ENCODE measurements at regions not wholly inside any gene's neighbourhood (a gene's known extent, or its start where the extent isn't known, plus 50 kb on each side); places are given as distances from the start of the nearest gene placed in this dataset.

DNA sequence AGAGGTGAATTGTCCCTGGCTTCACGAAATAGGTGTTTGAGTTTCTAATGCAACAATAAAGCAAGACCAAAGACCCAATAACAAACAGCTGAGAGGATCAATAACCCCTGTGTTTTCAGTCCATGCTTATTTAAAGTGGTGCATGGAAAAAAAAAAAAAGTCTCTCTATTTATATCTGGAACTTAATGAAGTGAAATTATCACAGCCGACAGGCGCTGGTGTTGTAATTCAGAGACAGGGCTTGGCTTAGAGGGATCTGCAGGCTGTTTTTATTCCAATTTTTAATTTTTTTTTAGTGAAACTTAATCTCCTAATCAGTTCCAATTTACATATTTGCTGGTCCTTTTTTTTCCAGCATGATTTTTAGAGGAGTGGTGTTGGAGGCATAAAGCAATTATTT lies 858.2 kb upstream of the SOX9 start:
- no peak for DNase-seq

DNA sequence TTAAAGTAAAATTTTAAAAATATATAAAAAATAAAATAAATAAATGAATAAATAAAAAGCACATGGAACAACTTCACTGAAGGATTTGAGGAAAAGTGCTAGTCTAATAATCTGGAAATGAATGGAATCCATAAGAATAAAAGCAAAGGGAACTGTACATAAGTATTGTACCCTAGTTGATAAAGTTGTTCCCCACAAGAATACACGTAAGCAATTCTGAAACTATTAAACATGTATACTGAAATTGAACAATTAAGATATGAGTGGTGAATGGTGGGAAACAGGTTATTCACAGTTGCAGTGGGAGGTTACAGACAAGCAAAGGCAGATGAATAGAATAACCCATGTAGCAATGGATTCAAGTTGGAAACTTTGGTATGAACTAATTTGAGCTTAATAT lies 853.2 kb upstream of the SOX9 start:
- DNase-seq: no peak

GRCh38 chr17:71269201-71269600 lies 851.6 kb upstream of the SOX9 start:
- no peak for DNase-seq

- no peak for DNase-seq
Measured at GRCh38 chr17:71273441-71273840, 847.4 kb upstream of the SOX9 start.

- DNase-seq: no peak
Measured at GRCh38 chr17:71276079-71276478, 844.7 kb upstream of the SOX9 start.

- no peak for DNase-seq
Measured at GRCh38 chr17:71283486-71283885, 837.3 kb upstream of the SOX9 start.

DNA sequence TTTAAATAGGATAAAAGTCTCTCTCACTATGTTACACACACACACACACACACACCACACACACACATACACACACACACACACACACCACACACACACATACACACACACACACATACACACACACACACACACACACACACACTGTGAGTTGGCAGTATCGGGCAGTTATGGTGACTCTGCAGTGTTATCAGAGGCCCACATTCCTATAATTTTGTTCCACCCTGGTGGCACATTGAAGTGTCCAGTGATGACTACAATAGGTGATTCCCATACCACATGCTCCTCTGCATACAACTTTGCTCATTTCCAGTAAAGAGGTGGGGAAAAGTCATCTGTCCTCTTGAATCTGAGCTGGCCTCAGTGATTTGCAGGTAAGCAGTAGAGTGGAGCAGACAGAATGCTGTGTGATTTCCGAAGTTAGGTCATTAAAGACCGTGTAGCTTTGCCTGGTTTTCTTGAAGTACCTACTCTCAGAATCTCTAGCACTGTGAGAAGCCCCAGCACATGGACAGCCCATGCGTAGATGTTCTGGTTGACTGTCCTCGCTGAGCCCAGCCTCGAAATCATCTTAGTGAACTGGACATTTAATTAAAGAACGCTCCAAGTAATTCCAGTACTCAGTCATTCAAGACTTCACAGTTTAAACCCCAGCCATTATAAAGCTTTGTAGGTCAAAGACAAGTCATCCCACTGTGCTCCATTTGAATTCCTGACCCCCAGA lies 836.6 kb upstream of the SOX9 start:
- DNase-seq: no peak

DNA sequence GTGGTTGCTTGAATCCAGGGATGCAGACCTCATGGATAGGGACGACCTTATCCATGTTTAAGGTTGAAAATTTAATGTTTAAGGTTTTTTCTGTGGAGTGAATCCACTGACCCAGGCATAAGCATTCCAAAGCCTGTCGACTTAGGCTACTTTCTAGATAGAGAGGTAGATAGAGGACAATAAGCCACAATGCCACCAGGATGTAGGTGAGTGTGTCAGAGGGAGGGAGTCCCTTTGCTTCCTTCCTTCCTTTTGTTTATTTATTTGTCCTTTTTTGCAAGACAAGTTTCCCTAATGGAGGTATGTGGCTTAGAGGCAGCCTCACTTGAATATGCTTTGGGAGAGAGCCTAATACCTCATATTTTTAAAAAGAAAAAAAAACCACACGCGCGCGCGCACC lies 834.2 kb upstream of the SOX9 start:
- DNase-seq: no peak

DNA sequence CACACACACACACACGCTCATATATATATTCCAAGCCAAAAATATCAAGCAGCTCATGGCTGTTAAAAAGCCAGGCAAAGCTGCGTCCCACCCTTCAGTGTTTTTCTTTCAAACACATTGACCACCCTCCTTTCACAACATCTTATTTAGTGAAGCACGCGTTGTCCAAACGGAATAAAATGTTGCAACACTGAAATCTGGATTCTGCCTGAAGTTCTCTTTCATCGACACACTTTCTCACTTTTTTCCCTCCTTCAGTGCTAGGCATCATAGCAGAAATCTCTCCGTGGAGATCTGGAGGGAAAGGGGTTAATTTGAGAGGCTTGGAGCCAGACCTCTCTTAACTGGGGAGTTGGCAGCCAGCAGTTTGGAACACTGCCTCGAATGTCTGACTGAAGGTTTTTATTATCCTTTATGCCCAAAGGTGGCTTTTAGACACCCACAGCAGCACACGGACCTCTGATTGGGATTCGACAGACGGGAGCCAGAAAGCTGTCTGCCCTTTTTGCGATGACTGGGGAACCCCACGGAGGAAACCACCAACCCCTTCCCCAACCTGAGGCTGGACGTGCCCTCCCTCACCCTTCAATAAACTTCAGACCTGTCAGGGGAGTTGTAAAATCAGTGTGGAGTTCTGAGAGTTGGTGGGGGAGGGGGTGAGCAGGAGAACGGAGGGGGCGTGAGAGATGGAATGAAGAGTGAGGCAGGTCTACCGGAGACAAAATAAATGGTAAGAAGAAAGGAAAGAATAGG lies 833.6 kb upstream of the SOX9 start:
- DNase-seq: no peak

DNA sequence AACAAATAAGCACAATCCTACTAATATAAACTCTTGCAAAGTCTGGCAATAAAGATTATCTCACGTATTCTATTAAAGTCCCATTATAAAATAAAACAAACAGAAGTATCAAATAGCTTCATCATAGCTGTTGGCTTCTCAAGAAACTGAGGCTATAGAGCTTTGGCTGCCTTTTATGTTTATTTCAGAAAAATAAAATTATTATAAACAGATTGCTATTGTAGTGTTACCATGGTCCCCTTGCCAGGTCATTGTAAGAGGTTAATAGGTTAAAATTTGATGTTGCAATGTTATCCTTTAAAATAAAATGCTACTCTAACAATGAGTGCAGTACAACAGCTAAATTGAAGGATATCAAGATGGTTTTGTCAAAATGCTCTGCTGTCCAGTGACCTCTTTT lies 828.8 kb upstream of the SOX9 start:
- peak; percentile 33 to 55 for DNase-seq

DNA sequence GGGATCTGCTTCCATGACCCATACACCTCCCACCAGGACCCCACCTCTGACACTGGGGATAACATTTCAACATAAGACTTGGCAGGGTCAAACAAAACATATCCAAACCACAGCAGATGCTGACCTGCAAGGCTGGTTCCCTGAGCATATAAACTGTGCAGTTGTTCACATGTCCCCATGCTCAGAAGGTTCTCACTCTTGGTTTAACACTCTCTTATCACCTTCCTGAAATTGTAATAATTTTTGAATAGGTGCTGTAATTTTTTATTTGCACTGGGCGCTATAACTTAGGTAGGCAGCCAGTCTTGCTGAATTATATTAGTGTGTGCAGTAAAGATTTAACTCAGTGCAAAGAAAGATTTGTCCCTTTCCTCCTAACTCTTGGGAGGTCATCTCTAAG lies 824.8 kb upstream of the SOX9 start:
- DNase-seq: no peak

DNA sequence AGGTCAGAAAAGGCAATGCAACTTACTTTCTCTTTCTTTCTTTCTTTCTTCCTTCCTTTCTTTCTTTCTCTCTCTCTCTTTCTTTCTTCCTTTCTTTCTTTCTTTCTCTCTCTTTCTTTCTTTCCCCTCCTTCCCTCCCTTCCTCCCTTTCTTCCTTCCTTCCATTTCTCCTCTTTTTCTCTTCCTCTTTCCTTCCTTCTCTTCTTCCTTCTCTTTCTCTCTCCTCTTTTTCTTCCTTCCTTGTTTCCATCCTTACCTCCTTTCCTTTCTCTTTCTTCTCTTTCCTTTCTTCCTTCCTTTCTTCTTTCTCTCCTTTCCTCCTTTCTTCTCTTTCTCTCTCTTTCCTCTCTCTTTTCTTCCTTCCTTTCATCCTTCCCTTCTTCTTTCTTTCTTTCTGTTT lies 819.8 kb upstream of the SOX9 start:
- no peak for DNase-seq

DNA sequence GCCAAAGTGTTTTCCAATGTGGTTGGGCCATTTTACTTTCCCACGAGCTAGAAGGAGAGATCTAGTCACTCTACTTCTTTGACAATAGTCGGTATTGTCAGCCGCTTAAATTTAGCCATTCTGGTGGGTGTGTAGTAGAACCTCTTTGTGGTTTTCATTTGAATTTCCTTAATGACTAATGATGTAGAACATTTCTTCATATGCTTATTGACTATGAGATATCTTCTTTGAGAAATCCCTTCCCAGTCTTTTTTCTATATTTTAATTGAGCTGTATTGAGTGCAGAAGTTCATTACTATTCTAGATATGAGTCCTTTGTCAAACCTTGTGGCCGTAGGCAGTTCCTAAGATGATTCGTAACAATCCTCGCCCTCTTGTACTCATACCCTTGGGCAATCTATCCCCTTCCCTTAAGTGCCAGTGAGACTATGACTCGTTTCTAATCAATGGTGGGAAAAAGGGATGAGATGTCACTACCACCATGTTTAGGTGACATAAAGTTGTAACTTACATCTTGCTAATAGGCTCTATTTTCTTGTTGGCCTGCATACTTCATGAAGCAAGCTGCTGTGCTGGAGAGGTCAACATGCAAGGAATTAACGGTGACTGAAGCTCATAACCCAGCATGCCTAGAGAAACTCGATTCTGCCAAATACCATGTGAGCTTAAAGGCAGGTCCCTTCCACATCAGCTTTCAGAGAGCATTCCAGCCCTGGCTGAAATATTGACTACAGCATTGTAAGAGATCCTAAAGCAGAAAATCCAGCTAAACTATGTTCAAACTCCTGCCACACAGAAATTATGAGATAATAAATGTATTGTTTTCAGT lies 817.9 kb upstream of the SOX9 start:
- no peak for DNase-seq

GRCh38 chr17:71304498-71305158 lies 816.2 kb upstream of the SOX9 start:
- DNase-seq: no peak

- no peak for DNase-seq
Measured at GRCh38 chr17:71313866-71314265, 807.0 kb upstream of the SOX9 start.

GRCh38 chr17:71315568-71315967 lies 805.3 kb upstream of the SOX9 start:
- no peak for DNase-seq

DNA sequence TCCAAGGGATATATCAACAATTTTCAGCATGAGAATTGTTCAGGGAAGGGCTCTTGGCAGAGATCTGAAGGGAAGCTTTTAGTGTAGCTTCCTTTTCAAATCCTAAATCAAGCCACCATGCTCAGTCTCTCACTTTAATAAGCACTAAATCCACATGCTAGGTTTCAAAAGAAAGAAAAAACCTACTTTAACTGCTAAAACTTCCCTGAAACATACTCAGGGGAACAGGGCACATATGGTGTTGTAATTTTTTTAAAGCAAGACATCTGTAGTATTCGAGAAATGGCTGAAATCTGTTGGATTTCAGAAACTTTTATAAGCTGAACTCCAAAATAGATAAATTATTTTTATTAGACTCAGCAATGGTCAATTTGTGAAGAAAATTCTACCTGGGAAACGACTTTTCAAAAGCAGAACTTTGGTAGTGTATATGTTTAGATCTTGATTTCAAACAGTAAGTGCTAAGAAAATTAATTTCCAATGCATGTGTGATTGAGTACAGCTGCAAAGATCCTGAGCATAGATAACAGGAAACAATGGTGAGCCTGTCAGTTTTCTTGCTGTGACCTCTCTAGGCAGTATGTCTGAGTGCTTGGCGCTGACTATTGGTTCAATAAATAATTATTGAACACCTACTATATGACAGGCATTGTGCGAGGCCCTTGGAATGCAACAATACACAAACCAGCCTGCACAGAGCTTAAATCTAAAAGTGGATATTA lies 804.5 kb upstream of the SOX9 start:
- DNase-seq: no peak

DNA sequence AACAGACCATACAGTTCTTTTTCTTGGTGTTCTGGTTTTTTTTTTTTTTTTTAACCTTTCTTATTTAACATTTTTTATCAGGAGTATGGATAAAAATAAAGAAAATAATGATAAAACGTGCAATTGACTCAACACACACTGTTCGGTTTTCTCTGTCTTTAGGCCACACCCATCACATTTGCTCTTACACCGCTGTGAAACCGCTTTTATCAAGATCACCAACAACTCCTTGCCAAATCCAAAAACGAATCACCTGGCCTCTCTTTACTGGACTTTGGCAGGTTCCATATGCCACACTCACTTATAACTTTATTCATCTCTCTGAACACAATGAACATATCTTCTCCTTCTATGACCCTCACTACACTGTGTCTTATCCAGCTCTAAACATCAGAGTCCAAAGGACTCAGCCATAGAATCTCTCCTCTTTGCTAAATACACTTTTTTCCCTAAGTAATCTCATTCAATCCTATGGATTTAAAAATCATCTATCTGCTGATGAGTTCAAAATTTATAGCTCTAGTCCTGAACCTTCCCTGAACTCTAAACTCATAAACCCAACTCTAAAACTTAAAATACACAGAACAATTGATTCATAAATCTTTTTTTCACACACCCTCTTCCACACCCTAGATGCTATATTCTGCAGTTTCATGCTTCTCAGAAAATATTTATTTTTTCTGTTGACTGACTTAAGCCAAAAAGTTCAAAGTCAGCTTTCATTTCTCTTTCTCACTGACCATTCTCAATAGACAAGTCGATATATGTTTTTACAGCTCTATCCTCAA lies 800.6 kb upstream of the SOX9 start:
- DNase-seq: no peak

GRCh38 chr17:71325117-71325516 lies 795.7 kb upstream of the SOX9 start:
- no peak for DNase-seq

GRCh38 chr17:71325886-71326285 lies 794.9 kb upstream of the SOX9 start:
- no peak for DNase-seq

All from right lung (tissue), 2 donors.